HG03196 (cell line): ENCODE measurements at regions not wholly inside any gene's neighbourhood (a gene's known extent, or its start where the extent isn't known, plus 50 kb on each side); places are given as distances from the start of the nearest gene placed in this dataset.

Source experiments
- ATAC-seq: cut with Tn5 transposase; IDR thresholded peaks from one replicate; pipeline ENCODE4 v1.9.1; 2021; ENCODE audit not compliant: unreplicated experiment

DNA sequence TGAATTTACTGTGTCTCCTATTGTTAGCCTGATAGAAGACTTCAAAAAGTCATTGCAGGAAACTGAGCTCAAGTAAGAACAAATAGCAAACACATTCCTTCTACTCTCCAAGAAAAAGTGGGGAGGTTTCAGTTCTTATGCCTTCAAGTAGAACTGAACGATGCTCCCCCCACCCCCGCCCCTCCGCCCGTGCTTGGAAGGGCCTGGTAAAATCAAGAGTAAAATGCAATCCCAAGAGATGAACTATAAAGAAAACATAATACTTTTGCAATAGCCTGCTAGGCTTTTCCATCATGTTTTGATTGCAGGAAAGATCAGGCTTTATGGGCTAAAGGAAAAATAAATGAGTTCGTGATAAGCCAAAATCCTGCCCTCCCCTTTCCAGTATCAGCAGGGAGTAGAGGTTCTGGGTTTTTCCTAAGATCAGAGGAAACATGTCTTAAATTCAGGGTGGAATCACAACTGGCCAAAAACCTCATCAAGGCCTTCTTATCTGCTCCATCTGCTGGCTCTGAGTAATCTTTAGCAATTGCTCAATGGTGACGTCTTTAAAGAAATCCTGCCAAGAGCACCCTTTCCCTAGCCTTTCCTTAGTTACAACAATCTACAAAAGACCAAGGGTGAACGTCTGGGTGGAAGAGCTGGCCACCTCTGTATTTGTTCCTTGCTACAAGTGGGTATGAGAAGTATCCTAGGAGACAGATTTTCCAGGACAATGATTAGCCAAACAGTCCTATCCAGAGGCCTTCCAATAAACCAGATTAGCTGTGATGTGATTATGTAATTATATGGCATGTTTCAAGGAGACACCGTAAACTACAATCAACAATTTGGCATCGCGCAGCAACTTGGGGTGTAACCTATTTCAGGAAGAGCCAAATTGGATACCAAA lies 66.3 kb upstream of the FAM9C start:
- ATAC-seq = no peak

DNA sequence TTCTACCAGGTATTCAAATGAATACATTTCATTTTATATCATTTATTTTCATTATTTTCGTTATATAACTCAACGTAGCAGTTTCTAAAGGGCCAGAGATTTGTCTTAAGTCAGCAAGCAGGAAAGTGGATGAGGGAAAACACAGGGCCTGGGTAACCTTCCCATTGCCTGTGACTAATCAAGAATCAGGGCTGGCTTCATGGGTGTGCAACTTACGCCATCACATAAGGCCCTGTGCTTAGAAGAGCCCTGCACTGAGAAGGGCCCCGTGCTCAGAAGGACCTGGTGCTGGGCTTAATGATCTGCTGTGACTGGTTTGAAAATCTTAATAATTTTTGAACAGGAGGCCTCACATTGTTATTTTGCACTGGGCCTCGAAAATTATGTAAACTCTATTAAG lies 65.4 kb upstream of the FAM9C start:
- ATAC-seq = no peak

DNA sequence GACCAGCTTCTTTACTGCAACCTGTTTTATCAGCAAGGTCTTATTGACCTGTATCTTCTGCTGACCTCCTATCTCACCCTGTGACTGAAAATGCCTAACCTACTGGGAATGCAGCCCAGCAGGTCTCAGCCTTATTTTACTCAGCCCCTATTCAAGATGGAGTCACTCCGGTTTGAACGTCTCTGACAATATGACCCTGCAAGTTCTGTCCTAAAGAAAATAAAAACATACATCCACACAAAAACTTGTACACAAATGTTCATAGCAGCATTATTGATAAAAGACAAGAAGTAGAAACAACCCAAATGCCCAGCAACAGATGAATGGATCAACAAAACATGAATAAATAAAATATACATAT lies 59.5 kb upstream of the FAM9C start:
- ATAC-seq = no peak

DNA sequence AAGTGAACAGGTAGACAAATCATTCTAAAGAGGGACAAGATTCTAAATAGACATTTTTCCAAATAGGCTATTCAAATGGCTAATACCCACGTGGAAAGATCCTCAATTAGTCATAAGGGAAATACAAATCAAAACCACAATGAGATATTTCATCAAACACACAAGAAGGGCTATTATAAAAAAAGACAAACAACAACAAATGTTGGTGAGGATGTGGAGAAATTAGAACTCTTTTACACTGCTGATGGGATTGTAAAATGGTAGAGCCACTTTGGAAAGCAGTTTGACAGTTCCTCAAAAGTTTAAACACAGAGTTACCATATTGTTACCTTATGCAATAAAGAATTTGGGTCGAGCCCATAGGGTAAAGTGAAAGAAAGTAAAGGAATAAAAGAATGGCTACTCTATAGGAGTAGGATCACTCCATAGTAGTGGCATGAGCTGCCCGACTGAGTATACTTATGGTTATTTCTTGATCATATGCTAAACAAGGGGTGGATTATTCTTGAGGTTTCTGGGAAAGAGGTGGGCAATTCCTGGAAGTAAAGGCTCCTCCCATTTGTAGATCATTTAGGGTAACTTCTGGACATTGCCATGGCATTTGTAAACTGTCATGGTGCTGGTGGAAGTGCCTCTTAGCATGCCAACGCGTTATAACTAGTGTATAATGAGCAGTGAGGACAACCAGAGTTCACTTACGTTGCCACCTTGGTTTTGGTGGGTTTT lies 58.9 kb upstream of the FAM9C start:
- no peak for ATAC-seq

DNA sequence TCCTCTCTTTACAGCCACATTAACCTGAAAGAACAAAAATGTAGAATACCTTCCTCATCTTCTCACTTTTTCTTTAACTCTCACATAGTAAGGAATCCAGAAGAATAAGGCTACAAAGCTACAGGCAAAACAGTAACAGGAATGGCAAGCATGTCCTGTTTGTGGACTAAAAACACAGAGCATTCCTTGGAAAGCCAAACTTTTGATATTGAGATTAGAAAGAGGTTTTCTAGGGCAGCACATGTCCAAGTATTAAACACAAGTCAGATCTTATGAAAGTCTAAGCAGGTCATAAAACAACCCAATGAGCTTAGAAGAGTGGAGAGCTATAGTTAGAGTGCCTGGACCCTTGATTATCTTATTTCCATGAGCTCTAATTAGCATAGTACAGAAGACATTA lies 58.2 kb upstream of the FAM9C start:
- no peak for ATAC-seq

DNA sequence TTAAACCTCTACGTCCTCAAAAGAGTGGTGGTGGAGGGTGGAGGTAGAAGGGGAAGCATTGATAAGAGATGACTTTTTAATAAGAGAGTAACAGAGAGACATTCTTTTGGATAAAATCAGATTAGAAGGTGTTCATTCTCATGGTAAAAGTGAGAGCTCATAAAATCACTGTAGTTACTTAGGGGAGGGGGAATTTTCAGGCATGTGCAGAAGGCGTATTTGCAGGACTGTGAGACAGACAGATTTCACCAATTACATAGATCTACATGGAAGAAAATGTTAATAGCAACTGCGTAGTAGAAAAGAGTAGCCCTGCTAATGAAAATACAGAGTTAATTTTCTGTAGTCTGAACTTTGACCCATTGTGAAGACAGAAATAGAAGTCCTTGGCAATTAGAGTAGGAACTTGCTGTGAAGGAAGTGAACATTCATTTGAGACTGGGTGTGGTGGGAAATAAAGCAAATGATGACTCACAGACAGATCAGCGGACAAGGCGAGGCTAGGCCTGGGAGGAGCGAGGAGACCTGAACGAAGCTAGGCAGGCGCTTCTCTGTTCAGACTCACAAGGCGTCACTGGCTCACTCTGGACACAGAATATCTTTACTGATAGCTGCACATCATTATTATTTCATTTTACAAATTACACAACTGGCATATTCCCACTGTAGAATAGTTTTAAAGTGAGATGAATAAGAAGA lies 57.2 kb upstream of the FAM9C start:
- no peak for ATAC-seq

DNA sequence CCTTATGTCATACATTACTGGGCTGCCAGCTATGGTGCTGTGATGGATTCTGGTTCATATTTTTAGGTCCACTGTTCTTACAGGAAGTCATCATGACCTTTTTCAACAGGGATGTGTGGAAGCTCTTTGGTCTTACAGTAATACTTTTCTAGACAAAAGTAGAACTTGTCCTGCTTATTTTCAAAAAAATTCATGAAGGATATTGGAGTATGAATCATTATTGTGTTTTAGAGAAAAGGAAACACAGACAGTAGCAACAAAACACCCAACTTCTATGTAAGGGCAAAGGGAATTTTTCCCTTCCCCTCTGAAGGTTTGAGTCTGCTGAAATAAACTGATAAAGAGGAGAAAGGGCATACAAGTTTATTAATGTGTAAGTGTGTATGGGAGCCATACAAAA lies 54.7 kb upstream of the FAM9C start:
- no peak for ATAC-seq

DNA sequence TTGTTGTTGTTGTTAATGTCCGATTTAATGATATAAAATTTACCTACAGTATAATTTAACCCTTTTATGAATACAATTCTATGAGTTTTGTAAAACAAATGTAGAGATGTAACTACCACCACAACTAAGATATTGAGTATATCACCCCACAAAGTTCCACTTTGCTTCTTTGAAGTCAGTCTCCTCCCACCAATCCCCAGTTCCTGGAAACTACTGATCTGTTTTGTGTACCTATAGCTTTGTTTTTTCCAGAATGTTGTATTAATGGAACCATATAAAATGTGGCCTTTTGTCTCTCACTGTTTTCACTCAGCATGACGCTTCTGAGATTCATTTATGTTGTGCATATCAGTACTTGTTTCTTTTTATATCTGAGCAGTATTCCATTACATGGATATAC lies 52.3 kb upstream of the FAM9C start:
- no peak for ATAC-seq

DNA sequence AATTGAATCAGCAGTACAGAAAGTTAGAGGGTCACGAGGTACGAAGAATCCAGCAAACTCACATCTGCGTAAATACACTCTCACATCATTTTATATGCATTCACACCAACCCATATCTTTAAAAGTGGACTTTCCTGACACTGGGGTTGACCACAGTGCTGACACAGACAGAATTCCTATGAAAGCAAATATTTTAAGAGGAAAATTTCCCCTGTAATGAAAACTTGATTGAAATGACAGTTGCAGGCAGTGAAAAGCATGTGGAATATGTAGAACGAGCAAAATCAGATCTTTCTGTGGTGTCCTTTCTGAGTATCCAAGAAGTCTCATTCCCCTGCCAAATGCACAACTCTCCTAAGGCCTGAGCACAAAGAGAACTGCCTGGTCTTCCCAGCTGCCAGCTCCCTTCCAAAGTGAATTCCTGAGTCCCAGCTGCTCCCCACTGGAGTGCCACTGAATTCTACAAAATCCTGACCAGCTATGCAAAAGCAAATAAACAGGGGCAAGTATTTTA lies 50.5 kb upstream of the FAM9C start:
- no peak for ATAC-seq

DNA sequence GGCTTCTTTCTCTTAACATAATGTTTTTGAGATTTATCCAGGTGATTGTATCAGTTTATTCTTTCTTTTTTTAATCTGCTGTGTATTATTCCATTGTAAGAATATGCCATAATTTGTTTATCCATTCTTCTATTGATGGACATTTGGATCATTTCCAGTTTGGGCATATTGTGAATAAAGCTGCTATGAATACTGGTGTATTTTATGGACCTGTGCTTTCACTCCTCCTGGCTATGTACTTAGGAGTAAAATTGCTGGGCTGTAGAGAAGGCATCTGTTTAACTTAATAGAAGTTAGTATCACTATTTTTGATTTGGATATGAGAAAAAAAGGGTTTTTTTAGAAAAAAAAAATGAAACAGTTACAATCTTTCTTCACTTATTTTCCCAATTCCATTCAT lies 50.0 kb upstream of the FAM9C start:
- ATAC-seq = no peak
